Stimulated activated CD8-positive, alpha-beta memory T cell treated with anti-CD3 and anti-CD28 coated beads, Interleukin-7, amount 100 ng/mL, for 24 hours (primary cell): ENCODE measurements at regions not wholly inside any gene's neighbourhood (a gene's known extent, or its start where the extent isn't known, plus 50 kb on each side); places are given as distances from the start of the nearest gene placed in this dataset.
"Not testable (repeated sequence)": the region's sequence is repeated elsewhere in the genome, so short reads cannot be mapped to it uniquely, and the experiment has no call there.

ENCODE experiments used
- DNase-seq: peaks from one replicate; pipeline ENCODE4 v3.0.0-alpha.2; 2020; ENCODE audit warnings: low read depth

DNA sequence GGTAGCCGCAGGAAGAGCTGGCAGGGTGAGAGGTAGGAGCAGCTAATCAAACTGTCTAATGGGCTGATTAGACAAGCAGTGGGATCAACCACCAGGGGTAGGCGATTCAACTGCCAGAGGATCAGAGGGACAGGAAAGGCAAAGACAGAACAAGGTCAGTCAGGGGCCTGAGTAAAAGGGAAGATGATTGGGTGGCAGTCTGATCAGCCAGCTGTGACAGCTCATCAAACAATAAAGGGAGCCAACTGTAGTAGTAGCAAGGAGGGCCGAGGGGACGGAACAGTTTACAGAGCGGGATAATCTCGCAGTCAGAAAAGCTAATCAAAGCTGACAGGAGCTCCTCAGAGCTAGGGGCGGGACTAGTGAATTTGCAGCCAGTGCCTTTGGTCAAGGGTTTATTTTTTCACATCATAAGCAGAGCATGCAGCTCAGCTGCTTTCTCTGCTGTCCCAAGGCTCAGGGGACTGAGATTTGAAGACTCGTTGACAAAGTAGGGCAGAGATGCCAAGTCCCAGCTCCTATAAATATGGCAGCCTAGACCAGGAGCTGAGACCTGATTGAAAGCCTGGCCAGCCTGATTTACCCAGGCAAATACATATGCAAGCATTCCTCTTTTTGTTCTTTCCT, 418.2 kb downstream of the GABRG2 start:
- DNase-seq = no peak

DNA sequence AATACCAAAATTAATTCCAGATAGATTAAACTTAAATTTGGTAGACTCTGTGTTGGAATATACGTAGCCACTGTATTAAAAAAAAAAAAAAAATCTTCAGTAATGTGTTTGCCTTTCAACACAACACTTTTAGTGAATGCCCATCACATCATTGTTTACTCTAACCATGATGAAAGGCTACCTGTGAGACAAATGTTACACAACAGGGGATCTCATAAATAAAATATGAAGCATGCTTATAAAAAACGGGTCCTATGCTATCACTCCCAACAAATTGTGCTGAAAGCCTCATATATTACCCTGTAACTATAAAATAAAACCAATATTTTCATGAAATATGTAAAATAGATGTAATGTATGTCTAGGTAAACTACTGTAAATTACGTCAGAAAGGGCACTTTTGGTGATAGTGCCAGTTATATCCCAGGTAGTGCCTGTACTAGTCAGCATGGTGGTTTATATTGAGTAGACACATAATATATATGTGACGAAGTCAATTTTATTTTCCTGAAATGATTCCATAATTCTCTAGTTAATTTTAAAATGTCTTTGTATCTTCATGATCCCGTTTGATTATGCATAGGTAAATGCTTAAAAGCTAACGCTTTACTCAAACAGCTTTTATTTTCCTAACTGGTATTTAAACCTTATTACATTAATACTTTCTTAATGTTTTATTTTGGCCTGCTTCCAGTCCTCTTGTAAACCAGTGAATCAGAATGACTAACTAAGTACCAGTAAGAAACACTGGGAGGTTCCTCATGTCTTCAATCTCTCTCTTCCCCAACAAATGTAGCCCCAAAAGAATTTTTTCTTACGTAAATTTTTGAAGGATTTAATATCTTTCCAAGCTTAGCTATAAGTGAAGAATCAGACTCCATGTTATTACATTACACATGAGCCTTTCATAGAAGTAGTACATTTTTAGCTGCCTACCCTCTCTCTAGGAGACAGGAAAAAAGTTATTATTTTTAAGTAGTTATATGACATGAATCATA, 420.3 kb downstream of the GABRG2 start:
- no peak for DNase-seq

DNA sequence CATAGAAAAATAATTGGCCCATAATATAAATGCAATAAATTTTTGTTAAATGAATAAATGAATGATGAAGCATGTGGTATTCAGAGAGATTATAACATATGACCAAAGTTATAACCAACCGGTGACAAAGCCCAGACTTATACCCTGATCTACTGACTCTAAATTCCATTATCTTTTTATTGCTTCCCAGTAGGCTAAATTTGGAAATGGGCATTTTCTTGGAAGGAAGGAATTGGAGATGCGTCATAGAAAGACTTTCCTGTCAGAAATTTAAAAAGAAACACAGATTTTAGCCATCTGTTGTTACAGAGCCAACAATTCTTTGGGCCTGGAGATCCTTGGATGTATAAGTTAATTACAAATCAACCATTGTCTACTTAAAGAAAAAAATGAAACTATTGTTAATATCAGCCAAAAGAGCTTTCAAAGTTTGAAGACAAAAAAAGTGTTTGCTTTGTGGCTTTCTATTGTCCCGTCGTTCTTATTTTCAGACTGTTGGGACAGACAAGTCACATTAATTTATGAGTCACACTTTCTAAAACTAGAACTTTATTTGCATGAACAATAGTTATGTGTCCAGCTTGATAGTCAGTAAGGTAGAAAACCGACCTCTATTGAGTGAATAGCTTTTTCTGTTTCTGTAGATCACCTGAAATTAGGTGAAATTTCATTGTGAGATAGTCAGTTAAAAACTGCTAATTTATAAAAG, 428.7 kb downstream of the GABRG2 start:
- no peak for DNase-seq

DNA sequence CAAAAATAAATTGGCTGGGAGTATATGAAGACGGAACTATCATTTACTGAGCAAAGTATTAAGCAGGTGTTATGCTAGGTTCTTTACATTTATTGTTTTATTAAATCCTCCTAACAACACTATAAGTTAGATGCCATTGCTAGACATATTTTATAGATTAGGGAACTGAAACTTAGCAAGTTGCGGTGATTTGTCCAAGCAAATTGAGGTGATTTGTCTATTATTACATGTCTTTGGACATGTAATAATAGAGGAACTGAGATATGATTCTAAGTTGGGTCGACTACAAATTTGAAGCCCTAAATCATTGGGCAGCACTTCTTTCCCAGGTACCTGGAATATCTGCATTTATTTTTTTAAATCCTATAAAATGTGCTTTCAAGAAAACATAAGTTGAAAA, 429.9 kb downstream of the GABRG2 start:
- DNase-seq = no peak

DNA sequence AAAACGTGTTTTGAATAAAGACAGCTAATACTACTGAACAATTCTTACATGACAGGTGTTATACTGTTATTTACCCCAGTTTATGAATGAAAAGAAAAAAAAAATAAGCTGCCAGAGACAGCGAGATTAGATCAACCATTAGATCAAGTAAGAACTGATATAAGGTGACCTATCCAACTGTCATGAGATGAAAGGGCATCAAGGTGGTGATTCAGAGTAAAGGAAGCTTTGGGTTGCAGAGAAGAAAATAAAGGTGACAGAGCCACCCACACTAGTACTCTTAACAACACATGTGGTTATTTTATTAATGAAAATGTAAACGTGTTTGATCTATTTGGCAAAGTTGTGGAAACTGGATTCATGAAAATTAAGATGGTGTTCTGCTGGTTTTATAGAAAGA, 435.2 kb downstream of the GABRG2 start:
- DNase-seq = no peak

DNA sequence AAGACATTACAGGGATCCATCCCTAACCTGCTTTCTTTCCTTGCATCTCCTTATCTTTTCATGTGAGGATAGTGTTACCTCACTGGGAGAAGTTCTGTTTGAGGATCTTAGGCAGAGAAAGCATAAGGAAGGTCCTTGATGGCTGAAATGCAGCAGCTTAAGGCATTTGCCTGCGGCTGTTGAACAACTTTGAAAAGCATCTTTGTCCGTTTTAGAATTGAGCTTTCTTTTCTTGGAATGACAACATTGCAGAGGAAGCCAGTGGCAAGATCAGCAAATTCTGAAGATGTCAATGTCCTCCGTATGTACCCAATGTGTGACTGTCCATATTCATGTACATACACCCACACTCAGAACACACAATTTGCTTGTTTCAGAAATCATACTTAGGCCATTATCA, 436.2 kb downstream of the GABRG2 start:
- no peak for DNase-seq

DNA sequence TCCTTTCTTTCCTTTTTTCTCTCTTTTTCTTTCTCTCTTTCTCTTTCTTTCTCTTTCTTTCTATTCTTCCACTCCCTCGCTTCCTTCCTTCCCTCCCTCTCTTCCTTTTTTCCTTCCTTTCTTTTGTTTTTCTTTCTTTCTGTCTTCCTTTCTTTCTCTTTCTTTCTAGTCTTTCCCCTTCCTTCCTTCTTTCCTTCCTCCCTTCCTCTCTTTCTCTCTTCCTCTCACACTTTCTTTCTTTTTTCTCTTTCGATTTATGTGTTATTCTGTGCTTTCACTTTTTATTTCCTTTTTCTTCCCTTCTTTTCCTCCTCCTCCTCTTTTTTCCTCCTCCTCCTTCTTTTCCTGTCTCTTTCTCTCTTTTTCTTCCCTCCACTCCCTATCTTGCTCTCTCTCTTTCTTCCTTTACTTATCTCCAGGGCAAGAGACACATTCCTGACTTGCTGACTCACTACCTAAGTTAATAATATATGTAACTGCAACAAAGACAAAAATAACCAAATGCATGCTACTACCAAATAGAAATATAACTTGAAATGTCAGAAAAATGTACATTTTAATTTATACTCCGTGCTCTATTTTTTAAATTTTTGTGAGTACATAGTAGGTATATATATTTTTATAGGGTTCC, 445.5 kb downstream of the GABRG2 start:
- no peak for DNase-seq

DNA sequence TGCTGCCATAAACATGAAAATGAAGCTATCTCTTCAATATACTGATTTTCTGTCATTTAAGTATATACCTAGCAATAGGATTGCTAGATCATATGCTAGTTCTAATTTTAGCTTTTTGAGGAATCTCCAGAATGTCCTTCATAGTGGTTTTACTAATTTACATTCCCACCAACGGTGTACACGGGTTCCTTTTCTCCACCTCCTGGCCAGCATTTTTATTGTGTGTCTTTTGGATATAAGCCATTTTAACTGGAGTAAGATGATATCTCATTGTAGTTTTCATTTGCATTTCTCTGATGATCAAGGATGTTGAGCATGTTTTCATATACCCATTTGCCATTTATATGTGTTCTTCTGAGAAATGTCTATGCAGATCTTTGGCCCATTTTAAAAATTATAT, 446.5 kb downstream of the GABRG2 start:
- DNase-seq = no peak

DNA sequence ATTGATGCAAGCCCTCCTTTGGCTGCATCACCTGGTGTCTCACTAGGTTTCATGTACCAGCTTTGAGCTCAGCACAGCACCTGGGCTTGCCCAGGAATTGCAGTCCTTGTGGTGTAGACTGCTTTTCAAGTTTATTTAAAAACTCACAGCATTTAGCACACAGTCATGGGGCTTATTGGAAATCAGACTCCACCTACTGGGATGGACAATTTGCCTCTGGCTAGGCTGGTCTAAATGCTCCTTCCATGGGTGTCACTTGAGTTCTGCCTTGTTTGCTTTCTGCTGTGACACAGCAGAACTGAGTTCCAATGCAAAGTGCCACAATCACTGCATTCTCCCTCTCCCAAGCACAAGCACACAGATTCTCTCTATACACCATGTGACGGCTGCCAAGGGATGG, 453.3 kb downstream of the GABRG2 start:
- DNase-seq = no peak

DNA sequence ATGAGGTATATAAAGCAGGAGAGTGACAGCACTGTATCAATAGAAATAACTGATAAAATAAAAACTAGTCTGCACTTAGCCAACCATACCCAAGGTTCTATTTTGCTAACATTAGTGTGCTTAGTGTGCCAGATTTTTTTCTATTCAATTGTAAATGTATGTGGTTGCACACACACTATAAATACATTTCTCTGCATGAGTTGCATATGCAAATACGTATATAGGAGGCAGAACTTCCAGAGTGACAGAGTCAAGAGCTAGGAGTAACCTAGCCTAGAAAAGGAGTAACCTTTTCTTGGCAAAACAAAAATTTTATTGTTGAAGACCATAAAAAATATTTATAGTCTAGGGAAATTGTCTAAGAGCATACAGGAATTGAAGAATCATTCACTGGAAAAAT, 461.6 kb downstream of the GABRG2 start:
- DNase-seq = no peak

DNA sequence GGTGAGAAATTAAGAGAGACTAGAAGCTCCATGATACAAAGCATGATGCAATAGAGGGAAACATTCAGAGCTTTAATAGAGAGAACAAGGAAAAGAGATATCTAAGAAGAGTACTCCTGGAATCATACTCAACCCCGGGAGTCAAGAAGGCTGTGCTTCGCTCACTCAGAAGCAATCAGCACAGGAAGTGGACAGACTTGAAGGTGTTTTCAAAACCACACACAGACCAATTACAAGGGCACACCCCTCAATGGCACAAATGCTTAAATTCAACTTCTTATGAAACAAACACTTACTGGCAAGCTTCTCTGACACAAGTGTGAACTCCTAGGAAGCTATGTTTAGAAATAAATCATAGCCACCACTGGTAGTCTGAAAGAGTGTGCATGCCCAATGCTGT, 462.3 kb downstream of the GABRG2 start:
- DNase-seq = no peak

DNA sequence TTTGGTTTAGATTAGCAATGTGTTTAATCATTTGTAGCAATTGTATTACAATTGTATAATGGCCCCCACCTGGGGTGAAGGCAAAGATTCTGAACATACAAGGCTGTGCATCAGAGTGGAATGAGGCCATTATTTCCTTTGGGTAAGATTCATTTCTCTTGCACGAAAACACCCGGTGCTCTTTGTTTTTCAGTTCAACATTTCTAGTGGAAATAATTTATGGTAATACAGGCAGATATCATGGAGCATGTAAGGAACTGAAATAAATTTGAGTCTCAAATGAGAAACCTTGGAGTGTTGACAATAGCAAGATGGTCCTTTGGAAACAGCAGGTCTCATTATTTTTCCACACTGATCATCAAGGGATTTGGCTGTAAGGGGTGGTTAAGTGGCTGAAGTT, 475.9 kb downstream of the GABRG2 start:
- DNase-seq = no peak

DNA sequence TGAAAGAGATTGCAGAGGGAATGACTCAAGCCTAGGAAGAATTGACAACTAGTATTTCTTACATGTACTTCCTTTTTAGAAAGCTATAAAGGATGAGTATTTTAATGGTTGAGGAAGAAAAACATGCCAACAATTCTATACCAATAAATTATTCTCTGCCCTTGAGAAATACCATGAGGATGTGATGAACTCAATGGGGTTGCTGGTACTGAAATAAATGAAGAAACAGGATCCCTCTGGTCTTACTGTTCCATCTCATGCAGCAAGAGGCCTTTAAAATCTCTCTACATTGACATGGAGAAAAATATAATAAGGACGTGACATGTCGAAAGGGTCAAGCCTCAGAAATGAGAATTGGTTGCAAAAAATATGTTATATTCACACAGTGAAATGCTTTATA, 477.3 kb downstream of the GABRG2 start:
- no peak for DNase-seq

DNA sequence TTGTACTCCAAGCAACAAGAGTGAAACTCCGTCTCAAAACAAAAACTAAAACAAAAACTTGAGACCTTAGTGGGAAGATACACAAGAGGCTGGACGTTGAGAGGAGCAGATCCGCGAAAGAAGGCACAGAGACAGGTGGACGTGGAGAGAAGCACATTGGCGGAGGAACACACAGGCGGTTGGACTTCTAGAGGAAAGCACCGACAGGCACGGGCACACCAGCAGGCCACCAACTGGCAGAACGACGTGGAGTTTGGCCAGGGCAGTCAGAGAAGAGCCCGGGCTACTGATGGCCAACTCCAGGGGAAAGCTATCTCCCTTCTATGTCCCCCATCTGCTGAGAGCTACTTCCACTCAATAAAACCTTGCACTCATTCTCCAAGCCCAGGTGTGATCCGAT, 482.7 kb downstream of the GABRG2 start:
- no peak for DNase-seq

DNA sequence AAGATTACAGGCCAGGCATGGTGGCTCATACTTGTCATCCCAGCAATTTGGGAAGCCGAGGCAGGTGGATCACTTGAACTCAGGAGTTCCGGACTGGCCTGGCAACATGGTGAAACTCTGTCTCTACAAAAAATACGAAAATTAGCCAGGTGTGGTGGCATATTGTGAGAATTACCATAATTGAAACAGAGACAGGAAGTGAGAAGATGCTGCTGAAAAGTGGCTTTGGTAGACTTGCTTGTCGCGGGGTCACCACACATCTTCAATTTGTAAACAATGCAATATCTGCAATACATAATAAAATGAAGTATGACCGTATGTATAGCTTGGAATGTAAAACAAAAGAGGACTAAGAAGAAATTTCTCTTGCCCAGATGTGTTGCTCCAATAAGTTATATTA, 490.5 kb downstream of the GABRG2 start:
- no peak for DNase-seq

DNA sequence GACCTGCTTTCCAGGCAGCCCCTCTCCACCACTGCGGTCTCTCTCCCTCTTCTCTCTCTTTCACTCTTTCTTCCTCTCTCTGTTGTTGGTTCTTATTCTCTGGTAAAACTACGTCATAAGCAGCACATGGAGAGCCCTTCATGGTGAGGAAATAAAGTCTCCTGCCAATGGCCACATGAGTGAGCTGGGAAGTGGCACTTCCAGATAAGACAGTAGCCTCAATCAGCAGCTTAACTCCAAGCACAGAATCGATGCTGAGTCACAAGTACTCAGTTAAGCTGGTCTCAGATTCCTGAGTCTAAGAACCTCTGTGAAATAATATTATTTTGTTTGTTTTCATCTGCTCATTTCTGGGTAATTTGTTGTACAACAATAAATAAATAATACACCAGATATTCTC, 500.1 kb downstream of the GABRG2 start:
- DNase-seq = no peak

DNA sequence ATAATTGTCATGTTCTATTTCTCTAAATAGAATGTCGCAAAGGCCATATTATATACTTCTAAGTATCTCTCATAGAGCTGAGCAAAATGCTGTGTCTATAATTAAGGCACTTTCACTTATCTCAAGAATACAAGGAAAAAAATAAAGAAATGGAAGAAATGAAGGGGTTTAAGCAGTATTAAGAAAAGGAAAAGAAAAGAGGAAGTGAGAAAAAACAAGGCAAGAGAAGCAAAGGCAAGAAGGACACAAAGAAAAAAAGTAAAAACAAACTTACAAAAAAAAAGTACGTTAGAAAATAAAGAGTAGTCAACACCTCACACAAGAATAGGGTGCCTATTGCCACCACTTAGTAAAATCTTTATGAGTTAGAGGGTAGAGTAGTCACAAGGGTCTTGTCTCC, 506.2 kb downstream of the GABRG2 start:
- no peak for DNase-seq

DNA sequence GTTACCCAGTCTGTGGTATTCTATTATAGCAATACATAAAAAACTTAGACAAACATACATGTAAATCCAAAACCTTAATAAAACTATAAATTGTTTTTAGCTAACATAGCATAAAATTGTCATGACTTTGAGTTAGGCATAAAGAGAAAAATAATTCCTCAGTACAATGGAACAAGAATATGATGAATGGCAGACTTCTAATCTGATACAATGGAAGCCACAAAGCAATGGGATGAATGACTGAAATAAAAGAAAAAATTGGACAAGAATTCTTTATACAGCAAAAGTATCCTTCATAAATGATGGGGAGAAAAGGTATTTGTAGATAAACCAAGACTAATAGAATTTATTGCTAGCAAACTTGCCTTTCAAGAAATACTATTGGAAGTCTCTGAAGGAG, 524.2 kb downstream of the GABRG2 start:
- no peak for DNase-seq

DNA sequence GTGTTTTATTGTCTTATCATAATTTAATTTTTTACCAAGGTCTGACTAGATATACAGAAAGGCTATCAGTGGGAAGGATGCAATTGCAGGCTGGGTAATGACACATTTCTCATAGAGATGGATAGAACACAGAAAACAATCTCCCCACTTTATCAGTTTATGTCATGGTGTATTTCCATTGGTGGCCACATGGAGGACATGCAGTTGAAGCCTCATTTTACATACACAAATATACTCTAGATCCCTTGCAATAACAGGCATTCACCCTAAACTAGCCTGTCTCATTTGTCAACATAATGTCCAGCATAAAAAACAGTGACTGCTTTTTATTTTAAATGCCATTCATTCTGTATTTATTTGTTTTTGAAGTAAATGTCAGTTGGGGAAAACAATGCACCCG, 526.3 kb downstream of the GABRG2 start:
- no peak for DNase-seq

DNA sequence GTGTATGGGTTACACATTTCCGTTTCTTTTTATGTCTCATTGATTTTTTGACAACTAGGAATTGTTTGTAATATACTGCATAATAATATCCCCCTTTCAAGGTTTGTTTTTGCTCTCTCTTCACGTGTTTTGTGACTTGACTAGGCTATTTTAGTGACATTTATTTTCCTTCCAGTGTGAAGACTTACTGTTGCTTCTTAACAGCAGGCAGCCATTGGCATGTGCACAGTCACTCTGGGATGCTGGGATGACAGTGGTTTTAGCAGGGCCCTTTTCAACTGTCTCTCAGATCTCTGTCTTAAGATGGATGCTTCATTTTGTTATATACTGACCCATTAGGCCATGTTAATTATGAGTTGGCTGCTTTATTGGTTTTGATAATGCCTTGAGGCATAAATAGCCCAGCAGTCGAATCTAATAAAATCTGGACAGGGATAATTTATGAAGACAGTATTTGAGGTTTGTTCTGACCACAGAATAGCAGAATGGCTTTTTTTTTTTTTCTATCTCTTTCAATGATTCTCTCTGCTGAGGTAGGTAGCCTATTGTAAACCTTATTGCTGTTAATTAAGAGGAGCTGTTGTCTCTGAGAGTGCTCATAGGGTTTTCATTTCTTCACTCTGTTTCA, 536.0 kb downstream of the GABRG2 start:
- DNase-seq = no peak

DNA sequence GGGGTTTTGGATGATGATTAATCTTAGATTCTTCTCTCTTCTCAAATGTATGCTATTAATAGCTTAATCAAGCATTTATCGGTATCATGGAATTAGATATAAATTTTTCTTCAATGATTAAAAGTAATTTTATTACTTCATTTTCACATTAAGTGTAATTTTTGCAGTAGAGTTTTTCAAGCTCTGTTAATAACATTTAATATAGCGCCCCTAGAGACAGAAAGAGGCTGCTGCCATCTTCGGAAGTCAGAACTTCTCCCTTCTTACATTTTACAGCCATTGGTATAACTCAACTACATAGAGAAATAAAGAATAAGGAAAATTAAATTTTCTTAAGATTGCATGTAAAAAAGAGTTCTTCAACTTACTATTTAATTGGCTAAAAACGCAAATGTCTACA, 540.3 kb downstream of the GABRG2 start:
- DNase-seq = no peak

DNA sequence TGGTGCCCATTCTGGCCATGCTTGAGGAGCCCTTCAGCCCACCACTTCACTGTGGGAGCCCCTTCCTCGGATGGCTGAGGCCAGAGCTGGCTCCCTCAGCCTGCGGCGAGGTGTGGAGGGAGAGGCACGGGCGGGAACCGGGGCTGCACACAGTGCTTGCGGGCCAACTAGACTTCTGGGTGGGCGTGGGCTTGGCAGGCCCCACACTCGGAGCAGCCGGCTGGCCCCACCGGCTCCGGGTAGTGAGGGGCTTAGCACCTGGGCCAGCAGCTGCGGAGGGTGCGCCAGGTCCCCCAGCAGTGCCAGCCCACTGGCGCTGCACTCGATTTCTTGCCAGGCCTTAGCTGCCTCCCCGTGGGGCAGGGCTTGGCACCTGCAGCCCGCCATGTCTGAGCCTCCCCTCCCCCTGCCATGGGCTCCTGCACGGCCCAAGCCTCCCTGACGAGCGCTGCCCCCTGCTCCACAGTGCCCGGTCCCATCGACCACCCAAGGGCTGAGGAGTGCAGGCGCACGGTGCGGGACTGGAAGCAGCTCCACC, 554.2 kb downstream of the GABRG2 start:
- DNase-seq = not testable (repeated sequence)
